EH (cell line): ENCODE measurements at regions not wholly inside any gene's neighbourhood (a gene's known extent, or its start where the extent isn't known, plus 50 kb on each side); places are given as distances from the start of the nearest gene placed in this dataset.

Experiments
- DNase-seq: peaks from one replicate; pipeline ENCODE4 v3.0.0-alpha.2; 2015; ENCODE audit warnings: low read depth

DNA sequence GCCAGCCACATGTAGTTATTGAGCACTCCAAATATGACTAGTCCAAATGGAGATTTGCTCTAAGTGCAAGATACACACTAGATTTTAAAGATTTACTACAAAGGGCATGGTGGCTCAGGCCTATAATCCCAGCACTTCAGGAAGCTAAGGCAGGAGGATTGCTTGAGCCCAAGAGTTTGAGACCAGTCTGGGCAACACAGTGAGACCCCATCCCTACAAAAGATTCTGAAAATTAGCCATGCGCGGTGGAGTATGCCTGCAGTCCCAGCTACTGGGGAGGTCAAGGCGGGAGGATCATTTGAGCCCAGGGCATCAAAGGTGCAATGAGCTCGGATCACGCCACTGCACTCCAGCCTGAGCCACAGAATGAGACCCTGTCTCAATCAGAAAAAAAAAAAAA, 93.5 kb upstream of the HNRNPA3 start:
- DNase-seq = no peak

DNA sequence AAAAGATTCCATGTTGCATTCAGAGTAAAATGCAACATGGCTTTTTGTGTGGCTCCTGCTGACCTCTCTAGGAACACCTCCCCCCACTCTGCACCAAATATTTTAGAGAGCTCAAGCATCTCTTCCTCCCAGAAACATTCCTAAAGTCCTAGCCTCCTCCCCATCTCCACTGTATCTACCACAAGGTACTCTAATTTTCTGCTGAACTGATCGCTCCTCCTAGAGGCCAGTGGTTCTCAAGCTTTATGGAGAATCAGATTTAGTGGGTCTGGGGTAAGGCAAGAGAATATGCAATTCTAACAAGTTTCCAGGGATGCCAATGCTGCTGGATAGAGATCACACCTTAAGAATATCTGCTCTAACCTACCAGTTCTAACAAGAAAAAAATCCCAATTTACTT, 89.5 kb upstream of the HNRNPA3 start:
- DNase-seq = no peak

DNA sequence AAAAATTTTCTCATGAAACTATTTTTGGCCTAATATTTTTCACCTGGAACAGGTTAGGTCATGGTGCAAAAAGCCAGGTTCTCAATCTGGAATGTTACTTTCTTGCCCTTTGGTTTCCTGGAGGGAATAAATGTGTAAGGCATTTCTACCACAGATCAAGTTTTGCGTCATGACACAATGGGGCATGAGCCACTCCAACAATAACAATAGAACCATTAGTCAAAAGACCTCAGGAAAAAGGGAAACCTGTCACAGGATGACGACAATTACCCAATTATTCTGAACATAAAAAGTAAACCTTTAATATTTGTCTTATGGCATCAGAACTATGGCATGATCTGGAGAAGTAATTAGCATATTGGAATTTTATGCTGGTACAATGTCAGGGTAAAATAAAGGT, 88.2 kb upstream of the HNRNPA3 start:
- DNase-seq = no peak

DNA sequence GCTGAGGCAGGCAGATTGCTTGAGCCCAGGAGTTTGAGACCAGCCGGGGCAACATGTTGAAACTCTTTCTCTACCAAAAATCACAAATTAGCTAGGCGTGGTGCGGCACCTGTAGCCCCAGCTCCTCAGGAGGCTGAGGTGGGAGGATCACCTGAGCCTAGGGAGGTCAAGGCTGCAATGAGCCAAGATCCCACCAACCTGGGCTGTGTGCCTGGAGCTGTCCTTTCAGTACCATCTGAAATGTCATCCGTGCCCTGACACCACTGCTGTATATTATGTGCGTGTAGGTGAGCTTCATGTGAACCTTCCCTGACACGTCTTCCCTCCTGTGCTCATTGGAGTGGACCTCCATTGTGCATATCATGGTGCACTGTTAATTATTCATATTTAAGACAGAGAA, 84.8 kb upstream of the HNRNPA3 start:
- DNase-seq = no peak

DNA sequence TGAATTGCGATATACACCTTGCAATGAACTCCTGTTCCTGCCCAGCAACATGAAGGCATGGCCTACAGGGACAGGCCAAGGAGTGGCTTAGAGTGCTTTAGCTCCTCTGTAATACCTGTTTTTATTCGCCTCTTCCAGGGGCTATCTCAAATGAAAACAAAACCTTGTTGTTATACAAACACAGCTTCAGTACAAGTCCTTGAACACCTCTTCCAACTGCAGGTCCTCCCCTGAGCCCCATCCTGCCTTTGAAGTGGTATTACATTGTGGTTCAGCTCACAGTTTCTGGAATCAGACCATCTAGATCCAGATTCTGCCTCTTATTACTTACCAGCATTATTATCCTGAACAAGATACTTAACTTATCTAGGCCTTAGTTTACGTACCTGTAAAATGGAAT, 83.0 kb upstream of the HNRNPA3 start:
- DNase-seq = no peak

DNA sequence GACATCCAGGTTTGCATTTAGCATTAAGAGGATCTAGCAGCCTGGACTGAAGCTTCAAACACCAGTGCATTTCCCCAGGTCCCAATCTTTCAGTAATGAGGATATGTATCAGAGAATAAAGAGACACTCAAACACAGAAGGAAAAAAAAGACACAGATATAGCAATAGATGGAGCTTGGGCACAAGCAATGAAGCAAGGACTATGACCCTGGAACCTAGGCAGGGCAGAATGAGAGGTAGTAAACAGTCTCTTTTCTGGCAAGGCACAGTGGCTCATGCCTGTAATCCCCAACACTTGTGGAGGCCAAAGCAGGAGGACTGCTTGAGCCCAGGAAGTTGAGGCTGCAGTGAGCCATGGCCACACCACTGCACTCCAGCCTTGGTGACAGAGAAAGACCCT, 80.7 kb upstream of the HNRNPA3 start:
- no peak for DNase-seq

DNA sequence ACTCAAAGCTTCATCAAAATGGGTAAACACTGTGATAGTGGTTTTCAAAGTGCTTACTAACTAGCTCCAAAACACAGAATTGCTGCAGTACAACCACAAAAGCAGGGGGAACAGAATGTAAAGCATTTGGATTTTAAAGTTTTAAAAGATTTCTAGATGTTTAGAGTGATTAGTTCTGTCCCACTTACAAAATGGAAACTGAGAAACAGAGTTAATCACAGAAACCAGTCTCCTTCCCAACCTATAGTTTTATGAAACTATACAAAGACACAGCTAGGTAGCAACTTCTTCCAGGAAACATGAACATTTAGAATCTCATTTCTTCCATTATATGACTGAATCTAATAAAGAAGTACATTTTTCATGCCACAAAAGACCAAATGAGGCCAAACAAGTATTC, 73.8 kb upstream of the HNRNPA3 start:
- no peak for DNase-seq

DNA sequence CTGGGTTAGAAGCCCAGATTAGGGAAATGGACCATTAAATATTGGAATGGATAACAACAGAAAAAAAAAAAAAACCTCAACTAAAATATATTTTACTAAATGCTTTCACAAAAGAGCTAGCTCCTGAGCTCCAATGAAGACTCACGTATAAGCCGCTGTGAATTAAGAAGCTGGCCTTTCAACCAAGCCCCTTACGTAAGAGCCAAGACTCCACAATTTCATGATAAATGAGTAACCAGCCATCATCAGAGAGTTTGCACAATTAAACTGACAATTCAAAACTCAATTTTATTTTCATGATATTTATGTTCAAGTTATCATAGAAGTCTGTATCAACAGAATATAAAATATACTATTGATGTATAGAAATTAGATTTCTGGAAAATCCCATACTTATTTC, 70.7 kb upstream of the HNRNPA3 start:
- no peak for DNase-seq

DNA sequence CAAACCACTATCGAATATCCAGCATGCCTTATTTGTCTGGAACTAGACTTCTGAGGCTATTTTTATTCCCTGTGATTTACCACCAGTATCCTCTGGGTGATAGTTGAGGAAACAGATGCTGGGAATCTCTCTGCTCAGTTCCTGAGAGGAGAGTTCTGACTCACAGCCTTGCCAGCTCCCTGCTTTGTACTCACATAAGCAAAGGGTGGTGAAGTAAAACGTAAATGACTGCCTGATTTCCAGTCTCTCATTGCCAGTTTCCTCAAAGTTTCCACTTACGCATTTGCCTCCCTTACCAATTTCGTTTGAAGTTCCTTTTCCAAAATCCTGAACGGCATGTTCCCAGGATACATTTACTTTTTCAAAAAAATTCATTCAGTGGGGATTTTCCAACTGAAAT, 69.2 kb upstream of the HNRNPA3 start:
- DNase-seq = peak; percentile 69

DNA sequence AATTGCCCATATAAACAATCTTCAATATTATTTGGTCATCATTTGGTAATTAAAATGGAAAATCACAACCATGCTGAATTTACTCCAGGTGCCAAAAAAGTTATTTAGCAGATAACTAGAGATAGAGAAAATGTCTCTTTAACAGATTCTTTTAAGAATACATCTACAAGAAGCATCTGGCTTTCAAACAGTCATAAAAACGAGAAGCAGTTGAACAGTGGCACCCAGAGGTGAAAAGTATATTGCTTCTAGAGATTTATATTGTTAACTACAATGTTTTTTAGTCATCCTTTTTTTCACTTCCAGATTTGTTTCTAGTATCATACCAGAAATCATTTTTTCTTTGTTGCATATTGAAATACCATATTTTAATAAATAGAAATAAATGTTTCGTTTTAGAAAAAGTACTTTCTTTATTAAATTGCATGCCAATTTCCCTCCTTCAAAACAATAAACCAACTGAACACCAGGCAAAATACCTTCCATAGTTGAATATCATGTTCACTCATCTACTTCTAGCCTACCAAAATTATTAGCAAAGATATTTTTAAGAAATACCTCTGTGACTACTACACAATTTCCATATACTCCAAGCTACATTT, 65.4 kb upstream of the HNRNPA3 start:
- DNase-seq = peak; percentile 64

DNA sequence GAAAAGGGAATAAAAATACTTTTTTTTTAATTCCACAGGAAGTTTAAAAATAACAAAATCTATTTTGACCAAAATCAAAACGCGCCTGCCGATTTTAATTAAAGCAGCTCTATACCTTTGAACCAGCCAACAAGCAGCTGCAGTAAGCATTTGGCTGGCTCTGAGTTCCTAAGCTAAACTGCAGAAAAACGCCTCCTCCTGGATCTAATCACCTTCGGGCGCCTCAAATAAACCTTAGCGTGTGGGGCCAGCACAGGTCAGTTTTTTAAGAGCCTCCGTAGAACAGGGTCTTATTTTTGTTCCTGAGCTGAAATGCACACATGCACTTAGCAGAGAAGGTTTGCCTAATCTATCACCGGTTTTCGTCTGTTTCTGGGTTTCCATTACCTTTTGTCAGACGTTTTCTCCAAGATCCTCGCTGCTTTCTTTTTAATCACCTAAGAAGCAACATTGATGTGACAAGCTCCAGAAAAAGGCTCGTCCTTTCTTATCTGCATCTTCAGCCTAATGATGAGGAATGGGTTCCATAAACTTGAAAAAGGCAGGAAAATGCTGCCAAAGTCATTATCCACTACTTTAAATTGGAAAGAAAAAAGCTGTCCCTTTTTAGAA, 64.7 kb upstream of the HNRNPA3 start:
- DNase-seq = no peak

DNA sequence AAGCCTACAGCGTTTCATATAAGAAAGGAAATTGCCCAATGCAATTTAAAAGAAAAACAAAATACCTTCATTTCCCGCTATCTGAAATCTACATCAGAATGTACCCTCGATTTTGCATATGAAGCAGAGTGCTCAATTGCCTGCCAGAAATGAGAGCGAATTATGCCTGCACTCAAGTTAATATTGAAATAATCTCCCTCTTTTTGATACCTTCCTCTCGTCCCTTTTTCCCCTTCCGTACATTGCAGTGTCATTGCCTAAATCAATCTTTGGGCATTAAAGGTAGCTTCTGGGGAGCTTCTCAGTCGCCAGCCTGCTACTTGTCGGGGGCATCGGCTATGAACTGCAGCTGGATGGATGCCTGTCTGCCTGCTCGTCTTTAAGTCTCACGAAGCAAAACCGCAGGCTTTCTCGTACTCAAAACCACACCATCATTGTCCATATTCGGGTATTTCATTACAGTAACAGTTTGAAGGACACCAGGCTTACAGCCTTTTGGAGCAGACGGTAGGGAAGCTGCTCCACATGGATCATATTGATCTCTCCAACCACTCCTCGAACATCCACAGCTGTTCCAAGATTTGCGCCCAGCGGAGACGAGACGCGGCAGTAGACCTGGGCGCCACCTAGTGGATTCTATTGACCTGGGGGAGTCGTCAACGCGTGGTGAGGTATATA, 64.0 kb upstream of the HNRNPA3 start:
- peak; percentile 73 for DNase-seq

DNA sequence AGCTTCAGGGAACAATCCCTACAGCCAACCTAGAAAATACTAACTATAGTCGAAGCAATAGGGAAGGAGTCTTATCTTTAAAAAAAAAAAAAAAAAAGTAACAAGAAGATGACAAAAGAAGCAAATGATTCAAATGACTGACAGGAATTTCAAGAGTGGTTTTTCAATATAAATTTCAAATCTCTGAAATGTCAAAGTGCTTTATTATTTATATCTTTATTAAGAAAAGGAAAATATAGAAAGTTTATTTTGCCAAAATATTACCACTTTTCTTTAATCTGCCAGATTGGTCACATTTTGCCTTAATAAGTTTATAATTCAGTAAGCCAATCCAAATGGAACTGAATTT, 63.5 kb upstream of the HNRNPA3 start:
- no peak for DNase-seq

DNA sequence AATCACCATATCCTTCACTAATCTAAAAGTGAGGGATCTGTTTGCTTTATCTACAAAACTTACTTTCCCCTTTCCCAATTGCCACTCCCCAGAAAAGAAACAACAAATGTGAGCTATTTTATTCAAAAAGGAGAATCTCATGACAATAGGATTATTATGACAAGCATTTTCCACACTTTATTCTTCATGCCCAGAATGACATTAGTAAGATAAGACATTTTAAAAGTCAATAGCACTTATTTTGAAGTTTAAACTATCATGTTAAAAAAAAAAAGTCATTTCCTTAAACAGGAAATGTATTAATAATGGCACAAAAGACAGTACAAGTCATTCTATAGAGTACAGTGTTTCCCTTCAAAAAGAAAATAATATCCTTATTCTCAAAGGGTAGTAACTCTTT, 58.8 kb upstream of the HNRNPA3 start:
- DNase-seq = no peak

DNA sequence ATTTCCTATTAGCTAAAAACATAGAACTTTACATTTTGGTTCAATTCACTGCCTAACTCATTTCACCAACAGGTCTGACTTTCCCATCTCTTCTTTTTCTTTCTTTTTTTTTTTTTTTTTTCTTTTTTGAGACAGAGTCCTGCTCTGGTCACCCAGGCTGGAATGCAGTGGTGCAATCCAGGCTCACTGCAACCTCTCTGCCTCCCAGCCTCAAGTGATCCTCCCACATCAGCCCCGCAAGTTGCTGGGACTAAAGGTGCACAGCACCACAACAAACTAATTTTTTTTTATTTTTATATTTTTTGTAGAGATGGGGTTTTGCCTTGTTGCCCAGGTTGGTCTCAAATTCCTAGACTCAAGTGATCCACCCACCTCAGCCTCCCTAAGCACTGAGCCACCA, 57.8 kb upstream of the HNRNPA3 start:
- no peak for DNase-seq

DNA sequence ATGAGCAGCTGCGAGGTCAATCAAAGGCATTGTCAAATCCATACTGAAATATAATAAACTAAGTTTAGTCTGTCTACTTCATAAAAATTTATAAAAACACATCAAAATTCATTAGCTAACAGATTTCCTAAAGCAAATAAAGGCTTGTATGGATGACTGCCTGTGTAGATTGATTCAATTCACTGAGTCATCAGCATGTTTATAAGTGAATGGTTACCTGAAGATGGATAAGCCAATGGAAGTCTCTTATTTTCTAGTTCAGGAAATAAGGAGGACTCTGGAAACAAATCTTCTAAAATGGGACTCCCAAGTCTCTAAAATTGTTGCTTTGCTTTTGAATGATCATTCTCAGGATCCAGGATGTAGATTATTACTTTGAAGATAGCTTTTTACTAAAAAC, 57.0 kb upstream of the HNRNPA3 start:
- no peak for DNase-seq

DNA sequence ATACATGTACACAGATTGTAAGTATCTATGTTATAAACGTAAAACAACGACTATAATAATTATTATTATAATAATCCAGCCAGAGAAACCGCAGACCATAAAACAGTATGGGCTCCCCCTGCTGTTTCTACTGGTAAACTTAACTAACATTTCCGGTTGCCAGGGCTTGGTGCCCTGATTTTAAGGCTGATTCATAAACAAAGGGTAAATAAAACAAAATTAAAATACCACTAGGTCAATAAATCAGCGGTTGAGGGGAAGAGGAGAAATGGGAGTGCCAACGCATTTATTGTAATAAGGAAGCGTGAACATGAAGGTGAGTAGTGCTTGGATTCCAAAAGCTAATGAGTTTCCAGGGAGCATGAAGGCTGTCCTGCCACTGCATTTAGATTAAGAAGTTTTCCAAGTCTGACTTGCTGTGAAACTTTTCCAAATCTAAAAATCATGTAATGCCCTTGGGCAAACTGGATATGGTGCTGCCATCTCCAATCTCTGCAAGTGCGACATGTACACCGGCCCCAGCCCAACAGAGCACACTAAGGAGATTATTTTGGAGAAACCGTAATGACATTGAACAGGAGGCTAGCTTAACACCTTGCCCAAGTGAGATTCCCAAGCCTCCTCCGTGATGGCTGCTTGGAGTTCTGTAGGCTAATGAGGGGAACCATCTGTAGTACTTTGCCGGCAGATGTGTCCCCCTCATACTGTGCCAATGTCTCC, 50.7 kb upstream of the HNRNPA3 start:
- peak; percentile 41 for DNase-seq
